ENCODE measurements at regions not wholly inside any gene's neighbourhood (a gene's known extent, or its start where the extent isn't known, plus 50 kb on each side); places are given as distances from the start of the nearest gene placed in this dataset.

DNA sequence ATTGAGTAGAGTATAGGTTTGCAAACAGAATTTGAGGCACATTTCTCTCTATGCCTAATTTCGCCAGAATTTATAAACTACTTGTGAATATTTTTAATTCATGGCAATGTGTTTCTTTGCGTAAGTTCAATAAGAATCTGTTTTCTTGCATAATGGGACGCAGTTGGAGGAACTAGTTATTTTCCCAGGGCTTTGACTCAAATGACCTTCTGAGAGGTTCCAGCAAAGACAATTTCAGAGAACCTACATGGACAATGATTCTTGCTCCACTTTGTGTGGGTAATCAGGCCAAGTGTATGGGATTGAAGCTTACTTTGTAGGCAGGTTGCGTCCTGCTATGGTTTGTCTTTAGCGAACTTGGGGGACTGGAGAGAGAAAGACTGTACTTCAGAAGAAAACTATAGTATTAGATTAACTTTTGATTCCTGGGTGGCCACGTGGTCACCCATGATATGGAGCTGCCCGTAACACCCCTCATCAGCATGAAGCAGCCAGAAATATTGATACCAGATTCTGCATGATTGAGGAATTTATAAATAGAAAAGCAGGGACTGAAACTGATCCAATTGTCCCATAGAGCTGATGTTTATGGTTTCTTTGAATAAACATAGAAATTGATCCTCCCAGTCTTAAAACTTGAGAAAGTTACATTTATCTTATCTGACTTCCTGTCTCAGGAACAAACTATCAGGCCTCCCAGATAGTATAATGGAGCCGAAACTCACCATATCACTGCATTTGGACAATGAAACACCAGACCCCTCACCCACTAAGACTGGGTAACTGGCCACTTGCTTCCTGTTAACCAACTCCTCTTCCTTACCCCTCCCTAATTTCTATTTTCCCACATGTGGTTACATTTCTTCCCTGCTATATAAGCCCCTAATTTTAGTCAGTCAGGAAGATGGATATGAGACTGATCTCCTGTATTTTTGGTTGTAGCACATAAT lies 815.3 kb upstream of the HS6ST1 start:
- Mint-ChIP-seq H3K27me3 (no peaks in the 10 kb centered on the region), H3K9me3 (no peaks in the 10 kb centered on the region), H3K36me3 (ENCODE audit: low read depth) (no peaks in the 10 kb centered on the region), H3K27ac (no peak overlapping the region), H3K4me3 (no peak overlapping the region), H3K4me1 (ENCODE audit: low read depth) (no peaks in the 10 kb centered on the region)
- no peak for TF ChIP-seq CTCF (IDR thresholded peaks at IDR 0.05)
- Histone ChIP-seq H3K27ac (ENCODE audit: low read depth in 1 of 2, low read length in 2 of 2) (no peak overlapping the region), H3K27me3 (ENCODE audit: control insufficient read depth in 1 of 2, insufficient read depth in 2 of 2, low read length in 2 of 2) (no peaks in the 10 kb centered on the region), H3K4me3 (ENCODE audit: low read length) (no peak overlapping the region), H3K4me1 (ENCODE audit: insufficient read depth, low read length) (no peaks in the 10 kb centered on the region), H3K36me3 (ENCODE audit: insufficient read depth, low read length) (no peaks in the 10 kb centered on the region), H3K9me3 (ENCODE audit: control insufficient read depth in 1 of 2, insufficient read depth in 1 of 2, low read length in 2 of 2) (no peaks in the 10 kb centered on the region)
- ATAC-seq (ENCODE audit: poor library complexity) = no peak
- POLR2A ChIA-PET = no interaction called here
- CTCF ChIA-PET = no interaction called here
- DNase-seq = no peak
- intact Hi-C loops (cut with DNase I, micrococcal nuclease) = no loop called here

DNA sequence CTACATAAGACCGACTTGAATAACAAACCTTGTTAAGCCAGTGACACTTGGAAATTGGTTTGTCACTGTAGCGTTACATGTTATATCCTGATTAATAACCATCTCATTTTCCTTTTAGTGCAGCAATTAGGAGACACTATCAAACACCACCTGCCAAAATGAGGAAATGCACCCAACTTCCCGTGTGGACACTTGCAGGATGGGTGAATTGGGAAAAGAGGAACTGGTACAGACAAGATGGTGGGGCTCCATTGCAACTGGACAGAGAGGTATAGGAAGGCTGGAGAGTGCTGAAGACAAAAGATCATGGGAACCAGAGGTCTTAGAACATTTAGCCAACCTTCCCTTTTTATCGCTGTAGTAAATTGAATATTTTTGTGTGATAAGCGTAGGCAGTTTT lies 816.3 kb upstream of the HS6ST1 start:
- Histone ChIP-seq H3K4me3 (ENCODE audit: low read length) (no peak overlapping the region), H3K4me1 (ENCODE audit: insufficient read depth, low read length) (no peaks in the 10 kb centered on the region), H3K27me3 (ENCODE audit: control insufficient read depth in 1 of 2, insufficient read depth in 2 of 2, low read length in 2 of 2) (no peaks in the 10 kb centered on the region), H3K27ac (ENCODE audit: low read depth in 1 of 2, low read length in 2 of 2) (no peak overlapping the region), H3K9me3 (ENCODE audit: control insufficient read depth in 1 of 2, insufficient read depth in 1 of 2, low read length in 2 of 2) (no peaks in the 10 kb centered on the region), H3K36me3 (ENCODE audit: insufficient read depth, low read length) (no peaks in the 10 kb centered on the region)
- ChIA-PET CTCF (no interaction called here), POLR2A (no interaction called here)
- no peak for DNase-seq
- no peaks in the 10 kb centered on the region for H3K36me3 Mint-ChIP-seq (ENCODE audit: low read depth)
- intact Hi-C loops (cut with DNase I, micrococcal nuclease) = no loop called here
- H3K4me3 Mint-ChIP-seq = no peak overlapping the region
- H3K4me1 Mint-ChIP-seq (ENCODE audit: low read depth) = no peaks in the 10 kb centered on the region
- H3K9me3 Mint-ChIP-seq = no peaks in the 10 kb centered on the region
- H3K27me3 Mint-ChIP-seq = no peaks in the 10 kb centered on the region
- no peak overlapping the region for H3K27ac Mint-ChIP-seq
- ATAC-seq (ENCODE audit: poor library complexity) = no peak
- no peak for TF ChIP-seq CTCF (IDR thresholded peaks at IDR 0.05)

DNA sequence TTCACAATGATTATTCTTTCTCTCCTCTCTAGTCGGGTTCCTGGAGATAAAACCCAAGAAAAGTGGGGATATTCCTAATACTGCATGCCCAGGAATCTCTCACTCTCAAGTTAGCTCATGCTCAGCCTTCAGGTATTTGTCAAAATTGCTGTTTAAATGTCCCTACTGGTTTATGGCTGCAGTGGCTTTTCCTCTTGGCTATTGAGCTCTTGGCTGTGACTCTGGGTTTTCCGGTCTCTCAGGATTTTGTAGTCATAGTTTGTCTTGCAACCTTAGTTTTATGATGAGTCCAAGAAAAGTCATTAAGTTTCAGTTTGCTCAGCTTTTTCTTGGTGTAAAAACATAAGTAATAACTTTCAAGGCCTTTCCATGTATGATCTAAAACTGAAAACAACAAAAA lies 820.7 kb upstream of the HS6ST1 start:
- intact Hi-C loops (cut with DNase I, micrococcal nuclease) = no loop called here
- POLR2A ChIA-PET = no interaction called here

More for the DNA sequence above, 820.7 kb upstream of the HS6ST1 start:
- Histone ChIP-seq H3K4me3 (ENCODE audit: low read length) (no peak overlapping the region), H3K36me3 (ENCODE audit: insufficient read depth, low read length) (no peaks in the 10 kb centered on the region), H3K27ac (ENCODE audit: low read depth in 1 of 2, low read length in 2 of 2) (no peak overlapping the region), H3K4me1 (ENCODE audit: insufficient read depth, low read length) (no peaks in the 10 kb centered on the region), H3K9me3 (ENCODE audit: control insufficient read depth in 1 of 2, insufficient read depth in 1 of 2, low read length in 2 of 2) (peaks cover 0 to 4% of the 10 kb centered on the region in 2 experiments), H3K27me3 (ENCODE audit: control insufficient read depth in 1 of 2, insufficient read depth in 2 of 2, low read length in 2 of 2) (no peaks in the 10 kb centered on the region)
- Mint-ChIP-seq H3K27ac (no peak overlapping the region), H3K27me3 (peaks cover 6% of the 10 kb centered on the region), H3K36me3 (ENCODE audit: low read depth) (no peaks in the 10 kb centered on the region), H3K4me1 (ENCODE audit: low read depth) (no peaks in the 10 kb centered on the region), H3K4me3 (no peak overlapping the region), H3K9me3 (no peaks in the 10 kb centered on the region)
- CTCF ChIA-PET = no interaction called here
- no peak for DNase-seq
- no peak for ATAC-seq (ENCODE audit: poor library complexity)
- TF ChIP-seq CTCF (IDR thresholded peaks at IDR 0.05) = no peak

Data from CD4-positive, alpha-beta T cell (primary cell).